ENCODE measurements at regions not wholly inside any gene's neighbourhood (a gene's known extent, or its start where the extent isn't known, plus 50 kb on each side); places are given as distances from the start of the nearest gene placed in this dataset.

DNA sequence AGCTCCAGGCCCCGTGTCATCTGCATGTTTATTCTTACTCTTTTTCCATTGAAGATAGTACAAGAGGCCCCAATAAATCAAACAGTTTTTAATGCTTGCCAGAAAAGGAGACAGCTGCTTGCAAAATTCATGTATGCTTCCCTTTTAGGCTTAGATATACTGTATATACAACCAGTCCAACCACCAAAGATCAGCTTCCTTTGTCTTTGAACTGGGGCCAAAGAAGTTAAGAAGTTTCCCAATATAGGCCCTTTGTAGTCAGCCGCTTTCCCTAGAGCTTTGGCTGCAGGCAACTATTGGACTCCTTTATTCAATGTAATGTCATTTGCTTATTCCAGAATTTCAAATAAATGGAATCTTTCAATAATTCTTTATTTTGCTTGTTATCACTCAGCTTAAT is 1395.0 kb downstream of the GATA3 start (continued):
- TF ChIP-seq, protein P1, sequence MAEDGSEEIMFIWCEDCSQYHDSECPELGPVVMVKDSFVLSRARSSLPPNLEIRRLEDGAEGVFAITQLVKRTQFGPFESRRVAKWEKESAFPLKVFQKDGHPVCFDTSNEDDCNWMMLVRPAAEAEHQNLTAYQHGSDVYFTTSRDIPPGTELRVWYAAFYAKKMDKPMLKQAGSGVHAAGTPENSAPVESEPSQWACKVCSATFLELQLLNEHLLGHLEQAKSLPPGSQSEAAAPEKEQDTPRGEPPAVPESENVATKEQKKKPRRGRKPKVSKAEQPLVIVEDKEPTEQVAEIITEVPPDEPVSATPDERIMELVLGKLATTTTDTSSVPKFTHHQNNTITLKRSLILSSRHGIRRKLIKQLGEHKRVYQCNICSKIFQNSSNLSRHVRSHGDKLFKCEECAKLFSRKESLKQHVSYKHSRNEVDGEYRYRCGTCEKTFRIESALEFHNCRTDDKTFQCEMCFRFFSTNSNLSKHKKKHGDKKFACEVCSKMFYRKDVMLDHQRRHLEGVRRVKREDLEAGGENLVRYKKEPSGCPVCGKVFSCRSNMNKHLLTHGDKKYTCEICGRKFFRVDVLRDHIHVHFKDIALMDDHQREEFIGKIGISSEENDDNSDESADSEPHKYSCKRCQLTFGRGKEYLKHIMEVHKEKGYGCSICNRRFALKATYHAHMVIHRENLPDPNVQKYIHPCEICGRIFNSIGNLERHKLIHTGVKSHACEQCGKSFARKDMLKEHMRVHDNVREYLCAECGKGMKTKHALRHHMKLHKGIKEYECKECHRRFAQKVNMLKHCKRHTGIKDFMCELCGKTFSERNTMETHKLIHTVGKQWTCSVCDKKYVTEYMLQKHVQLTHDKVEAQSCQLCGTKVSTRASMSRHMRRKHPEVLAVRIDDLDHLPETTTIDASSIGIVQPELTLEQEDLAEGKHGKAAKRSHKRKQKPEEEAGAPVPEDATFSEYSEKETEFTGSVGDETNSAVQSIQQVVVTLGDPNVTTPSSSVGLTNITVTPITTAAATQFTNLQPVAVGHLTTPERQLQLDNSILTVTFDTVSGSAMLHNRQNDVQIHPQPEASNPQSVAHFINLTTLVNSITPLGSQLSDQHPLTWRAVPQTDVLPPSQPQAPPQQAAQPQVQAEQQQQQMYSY (CRISPR knock-in tag; IDR thresholded peaks at IDR 0.05) = no peak
- no peak for TF ChIP-seq MEF2A (IDR thresholded peaks at IDR 0.05; ENCODE audit: insufficient read depth, low read depth, low read length)
- no peak for TF ChIP-seq IKZF1 (conservative IDR thresholded peaks at IDR 0.05)
- TF ChIP-seq SP1 (IDR thresholded peaks at IDR 0.05; ENCODE audit: low read depth, low read length) = no peak
- TF ChIP-seq BCL11A (IDR thresholded peaks at IDR 0.05; ENCODE audit: low read depth, low read length) = no peak
- no peak for TF ChIP-seq NRF1 (conservative IDR thresholded peaks at IDR 0.05; ENCODE audit: low read depth, low read length)
- TF ChIP-seq, protein P2, sequence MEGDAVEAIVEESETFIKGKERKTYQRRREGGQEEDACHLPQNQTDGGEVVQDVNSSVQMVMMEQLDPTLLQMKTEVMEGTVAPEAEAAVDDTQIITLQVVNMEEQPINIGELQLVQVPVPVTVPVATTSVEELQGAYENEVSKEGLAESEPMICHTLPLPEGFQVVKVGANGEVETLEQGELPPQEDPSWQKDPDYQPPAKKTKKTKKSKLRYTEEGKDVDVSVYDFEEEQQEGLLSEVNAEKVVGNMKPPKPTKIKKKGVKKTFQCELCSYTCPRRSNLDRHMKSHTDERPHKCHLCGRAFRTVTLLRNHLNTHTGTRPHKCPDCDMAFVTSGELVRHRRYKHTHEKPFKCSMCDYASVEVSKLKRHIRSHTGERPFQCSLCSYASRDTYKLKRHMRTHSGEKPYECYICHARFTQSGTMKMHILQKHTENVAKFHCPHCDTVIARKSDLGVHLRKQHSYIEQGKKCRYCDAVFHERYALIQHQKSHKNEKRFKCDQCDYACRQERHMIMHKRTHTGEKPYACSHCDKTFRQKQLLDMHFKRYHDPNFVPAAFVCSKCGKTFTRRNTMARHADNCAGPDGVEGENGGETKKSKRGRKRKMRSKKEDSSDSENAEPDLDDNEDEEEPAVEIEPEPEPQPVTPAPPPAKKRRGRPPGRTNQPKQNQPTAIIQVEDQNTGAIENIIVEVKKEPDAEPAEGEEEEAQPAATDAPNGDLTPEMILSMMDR (IDR thresholded peaks at IDR 0.05 in 2 of 3, conservative IDR thresholded peaks at IDR 0.05 in 1 of 3; ENCODE audit: control insufficient read depth in 2 of 3, extremely low read depth in 1 of 3, insufficient read depth in 1 of 3, low read depth in 3 of 3, low read length in 3 of 3) = no peak
- TF ChIP-seq, protein P3, sequence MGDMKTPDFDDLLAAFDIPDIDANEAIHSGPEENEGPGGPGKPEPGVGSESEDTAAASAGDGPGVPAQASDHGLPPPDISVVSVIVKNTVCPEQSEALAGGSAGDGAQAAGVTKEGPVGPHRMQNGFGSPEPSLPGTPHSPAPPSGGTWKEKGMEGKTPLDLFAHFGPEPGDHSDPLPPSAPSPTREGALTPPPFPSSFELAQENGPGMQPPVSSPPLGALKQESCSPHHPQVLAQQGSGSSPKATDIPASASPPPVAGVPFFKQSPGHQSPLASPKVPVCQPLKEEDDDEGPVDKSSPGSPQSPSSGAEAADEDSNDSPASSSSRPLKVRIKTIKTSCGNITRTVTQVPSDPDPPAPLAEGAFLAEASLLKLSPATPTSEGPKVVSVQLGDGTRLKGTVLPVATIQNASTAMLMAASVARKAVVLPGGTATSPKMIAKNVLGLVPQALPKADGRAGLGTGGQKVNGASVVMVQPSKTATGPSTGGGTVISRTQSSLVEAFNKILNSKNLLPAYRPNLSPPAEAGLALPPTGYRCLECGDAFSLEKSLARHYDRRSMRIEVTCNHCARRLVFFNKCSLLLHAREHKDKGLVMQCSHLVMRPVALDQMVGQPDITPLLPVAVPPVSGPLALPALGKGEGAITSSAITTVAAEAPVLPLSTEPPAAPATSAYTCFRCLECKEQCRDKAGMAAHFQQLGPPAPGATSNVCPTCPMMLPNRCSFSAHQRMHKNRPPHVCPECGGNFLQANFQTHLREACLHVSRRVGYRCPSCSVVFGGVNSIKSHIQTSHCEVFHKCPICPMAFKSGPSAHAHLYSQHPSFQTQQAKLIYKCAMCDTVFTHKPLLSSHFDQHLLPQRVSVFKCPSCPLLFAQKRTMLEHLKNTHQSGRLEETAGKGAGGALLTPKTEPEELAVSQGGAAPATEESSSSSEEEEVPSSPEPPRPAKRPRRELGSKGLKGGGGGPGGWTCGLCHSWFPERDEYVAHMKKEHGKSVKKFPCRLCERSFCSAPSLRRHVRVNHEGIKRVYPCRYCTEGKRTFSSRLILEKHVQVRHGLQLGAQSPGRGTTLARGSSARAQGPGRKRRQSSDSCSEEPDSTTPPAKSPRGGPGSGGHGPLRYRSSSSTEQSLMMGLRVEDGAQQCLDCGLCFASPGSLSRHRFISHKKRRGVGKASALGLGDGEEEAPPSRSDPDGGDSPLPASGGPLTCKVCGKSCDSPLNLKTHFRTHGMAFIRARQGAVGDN (IDR thresholded peaks at IDR 0.05) = no peak
- TF ChIP-seq, protein P4, sequence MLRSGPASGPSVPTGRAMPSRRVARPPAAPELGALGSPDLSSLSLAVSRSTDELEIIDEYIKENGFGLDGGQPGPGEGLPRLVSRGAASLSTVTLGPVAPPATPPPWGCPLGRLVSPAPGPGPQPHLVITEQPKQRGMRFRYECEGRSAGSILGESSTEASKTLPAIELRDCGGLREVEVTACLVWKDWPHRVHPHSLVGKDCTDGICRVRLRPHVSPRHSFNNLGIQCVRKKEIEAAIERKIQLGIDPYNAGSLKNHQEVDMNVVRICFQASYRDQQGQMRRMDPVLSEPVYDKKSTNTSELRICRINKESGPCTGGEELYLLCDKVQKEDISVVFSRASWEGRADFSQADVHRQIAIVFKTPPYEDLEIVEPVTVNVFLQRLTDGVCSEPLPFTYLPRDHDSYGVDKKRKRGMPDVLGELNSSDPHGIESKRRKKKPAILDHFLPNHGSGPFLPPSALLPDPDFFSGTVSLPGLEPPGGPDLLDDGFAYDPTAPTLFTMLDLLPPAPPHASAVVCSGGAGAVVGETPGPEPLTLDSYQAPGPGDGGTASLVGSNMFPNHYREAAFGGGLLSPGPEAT (IDR thresholded peaks at IDR 0.05; ENCODE audit: low read depth) = no peak
